DND-41 (cell line): ENCODE measurements at regions not wholly inside any gene's neighbourhood (a gene's known extent, or its start where the extent isn't known, plus 50 kb on each side); places are given as distances from the start of the nearest gene placed in this dataset.

Source experiments
- ATAC-seq: fragments of 200-7000 bp; cut with Tn5 transposase; 3 replicates; pipeline ENCODE4 v1.9.1; 2021; ENCODE audit warnings: low read depth; ENCODE audit not compliant: insufficient read depth
- DNase-seq: peaks from one replicate; pipeline ENCODE4 v3.0.0-alpha.2; 2020
- H2AFZ ChIP-seq: 2 replicates; pipeline ENCODE4 v1.6.0; 2012; ENCODE audit warnings: low read depth, low read length
- H3K27ac ChIP-seq: 2 replicates; pipeline ENCODE4 v1.5.1; 2012; ENCODE audit warnings: low read length, inconsistent platforms
- H3K27me3 ChIP-seq: fragments of 200-600 bp; sonication (generic); 2 replicates; pipeline ENCODE4 v1.6.0; 2012; ENCODE audit warnings: low read length, mild to moderate bottlenecking, inconsistent platforms; ENCODE audit not compliant: insufficient read depth, poor library complexity
- H3K36me3 ChIP-seq: 2 replicates; pipeline ENCODE4 v1.5.1; 2012; ENCODE audit warnings: low read length, inconsistent platforms; ENCODE audit not compliant: insufficient read depth
- H3K4me1 ChIP-seq: 2 replicates; pipeline ENCODE4 v1.5.1; 2012; ENCODE audit warnings: mild to moderate bottlenecking, low read length; ENCODE audit not compliant: insufficient read depth
- H3K4me2 ChIP-seq: 2 replicates; pipeline ENCODE4 v1.6.0; 2012; ENCODE audit warnings: mild to moderate bottlenecking, moderate library complexity, low read length, inconsistent platforms; ENCODE audit not compliant: insufficient read depth
- H3K4me3 ChIP-seq, 2 experiments: fragments of 200-600 bp in 1 of 2; shearing (Covaris generic) in 1 of 2; 2 replicates each; pipeline ENCODE4 v1.5.1; 2012 to 2016; ENCODE audit warnings: inconsistent platforms in 2 of 2, low read length in 2 of 2, mild to moderate bottlenecking in 2 of 2, low read depth in 1 of 2, moderate library complexity in 1 of 2
- H3K79me2 ChIP-seq: 2 replicates; pipeline ENCODE4 v1.6.0; 2012; ENCODE audit warnings: low read length, inconsistent platforms; ENCODE audit not compliant: insufficient read depth
- H3K9ac ChIP-seq: 2 replicates; pipeline ENCODE4 v1.6.0; 2012; ENCODE audit warnings: low read depth, mild to moderate bottlenecking, inconsistent platforms, low read length, moderate library complexity
- H3K9me3 ChIP-seq: 2 replicates; pipeline ENCODE4 v1.5.1; 2012; ENCODE audit warnings: low read length, moderate library complexity, mild to moderate bottlenecking, inconsistent platforms; ENCODE audit not compliant: insufficient read depth, severe bottlenecking
- H4K20me1 ChIP-seq: 2 replicates; pipeline ENCODE4 v1.6.0; 2012; ENCODE audit warnings: low read length; ENCODE audit not compliant: insufficient read depth
- CTCF ChIP-seq: IDR thresholded peaks from 2 replicates; pipeline ENCODE4 v1.5.1; 2012; ENCODE audit warnings: borderline replicate concordance, low read length, moderate library complexity, mild to moderate bottlenecking; ENCODE audit not compliant: poor library complexity, severe bottlenecking; ENCODE audit errors: extremely low read depth
- EZH2 ChIP-seq: IDR thresholded peaks from 3 replicates; pipeline ENCODE4 v1.6.1; 2012; ENCODE audit warnings: borderline replicate concordance, low read depth, mild to moderate bottlenecking, moderate library complexity, low read length, inconsistent platforms; ENCODE audit not compliant: severe bottlenecking

GRCh38 chr6:95487817-95488216 lies 89.5 kb upstream of the MANEA start:
- Histone ChIP-seq H2AFZ (no peak overlapping the region), H3K4me3 (no peak overlapping the region), H3K79me2 (no peaks in the 10 kb centered on the region), H3K27ac (no peak overlapping the region), H4K20me1 (no peaks in the 10 kb centered on the region), H3K27me3 (no peaks in the 10 kb centered on the region), H3K9me3 (no peaks in the 10 kb centered on the region), H3K9ac (no peak overlapping the region), H3K4me1 (no peaks in the 10 kb centered on the region), H3K36me3 (no peaks in the 10 kb centered on the region), H3K4me2 (no peak overlapping the region)
- ATAC-seq (no peak), DNase-seq (no peak)
- no peak for TF ChIP-seq CTCF
- no peak for TF ChIP-seq EZH2

- no peak overlapping the region for H3K4me3 ChIP-seq
- H3K9me3 ChIP-seq, result no peaks in the 10 kb centered on the region
- H4K20me1 ChIP-seq, result no peaks in the 10 kb centered on the region
- H3K9ac ChIP-seq, result no peak overlapping the region
- no peak for TF ChIP-seq EZH2
- TF ChIP-seq CTCF, result no peak
- no peaks in the 10 kb centered on the region for H3K36me3 ChIP-seq
- no peaks in the 10 kb centered on the region for H3K79me2 ChIP-seq
- no peaks in the 10 kb centered on the region for H3K4me1 ChIP-seq
- H2AFZ ChIP-seq, result no peak overlapping the region
- H3K27me3 ChIP-seq, result no peaks in the 10 kb centered on the region
- ATAC-seq, result no peak
- H3K4me2 ChIP-seq, result no peak overlapping the region
- no peak overlapping the region for H3K27ac ChIP-seq
- DNase-seq, result no peak
Observed at GRCh38 chr6:95489185-95489863, 88.0 kb upstream of the MANEA start.

GRCh38 chr6:95496769-95497426 lies 80.4 kb upstream of the MANEA start:
- Histone ChIP-seq H3K4me2 (no peak overlapping the region), H3K36me3 (no peaks in the 10 kb centered on the region), H3K9ac (no peak overlapping the region), H3K27ac (no peak overlapping the region), H3K27me3 (no peaks in the 10 kb centered on the region), H3K4me1 (no peaks in the 10 kb centered on the region), H3K9me3 (no peaks in the 10 kb centered on the region), H2AFZ (no peak overlapping the region), H4K20me1 (no peaks in the 10 kb centered on the region), H3K79me2 (no peaks in the 10 kb centered on the region), H3K4me3 (no peak overlapping the region)
- ATAC-seq (no peak), DNase-seq (no peak)
- TF ChIP-seq CTCF (no peak), EZH2 (no peak)
